Keratinocyte (primary cell): ENCODE measurements at regions not wholly inside any gene's neighbourhood (a gene's known extent, or its start where the extent isn't known, plus 50 kb on each side); places are given as distances from the start of the nearest gene placed in this dataset.

Experiments used
- DNase-seq: peaks from one replicate; pipeline ENCODE4 v3.0.0-alpha.2; 2011; ENCODE audit warnings: low read depth, missing footprints, low spot score
- FAIRE-seq: peaks from 2 replicates; lab custom pipeline; 2011; peaks lifted over from hg19 to GRCh38; lab: Jason Lieb, UNC
- H2AFZ ChIP-seq: 2 replicates; pipeline ENCODE4 v1.6.0; 2012; ENCODE audit warnings: low read length, control low read depth, inconsistent platforms; ENCODE audit not compliant: control insufficient read depth
- H3K27ac ChIP-seq: 2 replicates; pipeline ENCODE4 v1.5.1; 2011; ENCODE audit warnings: low read length; ENCODE audit not compliant: control insufficient read depth, insufficient read depth
- H3K27me3 ChIP-seq: 3 replicates; pipeline ENCODE4 v1.6.0; 2011; ENCODE audit warnings: low read length; ENCODE audit not compliant: control insufficient read depth, insufficient read depth; ENCODE audit errors: extremely low read depth
- H3K36me3 ChIP-seq, 2 experiments: 2 replicates in 1 of 2; 3 replicates in 1 of 2; pipeline ENCODE4 v1.5.1; 2011; ENCODE audit warnings: low read length in 2 of 2, mild to moderate bottlenecking in 1 of 2; ENCODE audit not compliant: control insufficient read depth in 2 of 2, insufficient read depth in 2 of 2; ENCODE audit errors: extremely low read depth in 1 of 2
- H3K4me1 ChIP-seq: 3 replicates; pipeline ENCODE4 v1.5.1; 2011; ENCODE audit warnings: low read length; ENCODE audit not compliant: control insufficient read depth, insufficient read depth; ENCODE audit errors: extremely low read depth
- H3K4me2 ChIP-seq: 3 replicates; pipeline ENCODE4 v1.6.0; 2011; ENCODE audit warnings: low read depth, low read length; ENCODE audit not compliant: control insufficient read depth, insufficient read depth; ENCODE audit errors: extremely low read depth
- H3K4me3 ChIP-seq, 3 experiments: fragments of 200-600 bp in 1 of 3; sonication (generic) in 1 of 3; 2 replicates in 2 of 3; 3 replicates in 1 of 3; pipeline ENCODE4 v1.5.1; 2011 to 2016; ENCODE audit warnings: low read length in 3 of 3, mild to moderate bottlenecking in 3 of 3, control low read depth in 2 of 3, inconsistent platforms in 1 of 3, low read depth in 1 of 3, mixed read lengths in 1 of 3, mixed run types in 1 of 3, moderate library complexity in 1 of 3; ENCODE audit not compliant: control insufficient read depth in 2 of 3, insufficient read depth in 2 of 3; ENCODE audit errors: extremely low read depth in 1 of 3
- H3K79me2 ChIP-seq: 2 replicates; pipeline ENCODE4 v1.6.0; 2012; ENCODE audit warnings: low read length; ENCODE audit not compliant: control insufficient read depth, insufficient read depth
- H3K9ac ChIP-seq: 3 replicates; pipeline ENCODE4 v1.6.0; 2011; ENCODE audit warnings: low read length; ENCODE audit not compliant: control insufficient read depth, insufficient read depth; ENCODE audit errors: extremely low read depth
- H3K9me1 ChIP-seq: 3 replicates; pipeline ENCODE4 v1.6.0; 2011; ENCODE audit warnings: low read length; ENCODE audit not compliant: control insufficient read depth, insufficient read depth; ENCODE audit errors: extremely low read depth
- H3K9me3 ChIP-seq: 2 replicates; pipeline ENCODE4 v1.5.1; 2012; ENCODE audit warnings: low read depth, low read length; ENCODE audit not compliant: control insufficient read depth
- H4K20me1 ChIP-seq: 3 replicates; pipeline ENCODE4 v1.6.0; 2011; ENCODE audit warnings: low read length; ENCODE audit not compliant: control insufficient read depth, insufficient read depth; ENCODE audit errors: extremely low read depth
- EZH2 ChIP-seq: IDR thresholded peaks from one replicate; pipeline ENCODE4 v1.6.1; 2012; ENCODE audit warnings: inconsistent platforms, mild to moderate bottlenecking, low read length, moderate library complexity
- dilution Hi-C: fragments of 300-500 bp; cut with MboI; formaldehyde crosslinking; loops from one replicate; pipeline ENCODE4 v1.7.0; 2020; ENCODE audit warnings: low sequenced_read_pairs; ENCODE audit not compliant: extremely low pct_ligation_motif_present
- TF ChIP-seq, protein P1 (sequence below), 3 experiments: IDR thresholded peaks in 1 of 3; conservative IDR thresholded peaks in 1 of 3; optimal IDR thresholded peaks in 1 of 3; 2 replicates in 2 of 3; 3 replicates in 1 of 3; pipeline versions ENCODE3 to v1.5.1; 2011; ENCODE audit warnings: low read length in 3 of 3, mild to moderate bottlenecking in 3 of 3, moderate library complexity in 2 of 3, control low read depth in 1 of 3, inconsistent platforms in 1 of 3; ENCODE audit not compliant: insufficient read depth in 2 of 3; ENCODE audit errors: extremely low read depth in 1 of 3

DNA sequence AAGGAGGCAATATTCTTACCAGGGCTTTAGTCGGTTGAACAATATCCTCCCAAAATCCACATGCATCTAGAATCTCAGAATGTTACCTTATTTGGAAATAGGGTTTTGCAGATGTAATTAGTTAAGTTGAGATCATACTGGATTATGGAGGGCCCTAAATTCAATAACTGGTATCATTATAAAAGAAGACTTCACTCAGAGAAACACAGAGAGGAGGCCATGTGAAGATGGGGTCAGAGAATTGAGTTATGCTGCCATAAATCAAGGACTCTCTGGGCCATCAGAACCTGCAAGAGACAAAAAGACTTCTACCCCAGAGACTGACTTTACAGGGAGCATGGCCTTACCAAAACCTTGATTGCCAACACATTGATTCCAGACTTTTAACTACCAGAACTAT lies 1611.1 kb downstream of the SLITRK5 start:
- no peak for FAIRE-seq
- dilution Hi-C loops = no loop called here

GRCh38 chr13:89287381-89287780 lies 1616.2 kb downstream of the SLITRK5 start:
- FAIRE-seq = no peak
- Histone ChIP-seq H3K79me2 (no peaks in the 10 kb centered on the region), H3K36me3 (no peaks in the 10 kb centered on the region), H3K9me3 (no peaks in the 10 kb centered on the region), H4K20me1 (no peaks in the 10 kb centered on the region), H3K9me1 (no peaks in the 10 kb centered on the region), H3K27ac (no peak overlapping the region), H3K4me1 (no peaks in the 10 kb centered on the region), H3K4me3 (no peak overlapping the region), H2AFZ (no peak overlapping the region), H3K9ac (no peak overlapping the region), H3K4me2 (no peak overlapping the region), H3K27me3 (no peaks in the 10 kb centered on the region)
- no peak for DNase-seq
- TF ChIP-seq, protein P1, sequence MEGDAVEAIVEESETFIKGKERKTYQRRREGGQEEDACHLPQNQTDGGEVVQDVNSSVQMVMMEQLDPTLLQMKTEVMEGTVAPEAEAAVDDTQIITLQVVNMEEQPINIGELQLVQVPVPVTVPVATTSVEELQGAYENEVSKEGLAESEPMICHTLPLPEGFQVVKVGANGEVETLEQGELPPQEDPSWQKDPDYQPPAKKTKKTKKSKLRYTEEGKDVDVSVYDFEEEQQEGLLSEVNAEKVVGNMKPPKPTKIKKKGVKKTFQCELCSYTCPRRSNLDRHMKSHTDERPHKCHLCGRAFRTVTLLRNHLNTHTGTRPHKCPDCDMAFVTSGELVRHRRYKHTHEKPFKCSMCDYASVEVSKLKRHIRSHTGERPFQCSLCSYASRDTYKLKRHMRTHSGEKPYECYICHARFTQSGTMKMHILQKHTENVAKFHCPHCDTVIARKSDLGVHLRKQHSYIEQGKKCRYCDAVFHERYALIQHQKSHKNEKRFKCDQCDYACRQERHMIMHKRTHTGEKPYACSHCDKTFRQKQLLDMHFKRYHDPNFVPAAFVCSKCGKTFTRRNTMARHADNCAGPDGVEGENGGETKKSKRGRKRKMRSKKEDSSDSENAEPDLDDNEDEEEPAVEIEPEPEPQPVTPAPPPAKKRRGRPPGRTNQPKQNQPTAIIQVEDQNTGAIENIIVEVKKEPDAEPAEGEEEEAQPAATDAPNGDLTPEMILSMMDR (optimal IDR thresholded peaks at IDR 0.05 in 1 of 3, IDR thresholded peaks at IDR 0.05 in 1 of 3, conservative IDR thresholded peaks at IDR 0.05 in 1 of 3; ENCODE audit: extremely low read depth in 1 of 3, insufficient read depth in 2 of 3, low read length in 3 of 3) = no peak
- no peak for TF ChIP-seq EZH2
- dilution Hi-C loops = no loop called here

More for the DNA sequence above, 1611.1 kb downstream of the SLITRK5 start:
- Histone ChIP-seq H3K9me3 (no peaks in the 10 kb centered on the region), H3K4me3 (no peak overlapping the region), H3K9me1 (no peaks in the 10 kb centered on the region), H3K36me3 (no peaks in the 10 kb centered on the region), H4K20me1 (no peaks in the 10 kb centered on the region), H3K9ac (no peak overlapping the region), H2AFZ (no peak overlapping the region), H3K4me1 (no peaks in the 10 kb centered on the region), H3K4me2 (no peak overlapping the region), H3K79me2 (no peaks in the 10 kb centered on the region), H3K27me3 (no peaks in the 10 kb centered on the region), H3K27ac (no peak overlapping the region)
- no peak for TF ChIP-seq EZH2
- TF ChIP-seq, protein P1 (optimal IDR thresholded peaks at IDR 0.05 in 1 of 3, IDR thresholded peaks at IDR 0.05 in 1 of 3, conservative IDR thresholded peaks at IDR 0.05 in 1 of 3; ENCODE audit: extremely low read depth in 1 of 3, insufficient read depth in 2 of 3, low read length in 3 of 3) = no peak
- DNase-seq = no peak
